WERI-Rb-1 (cell line): ENCODE measurements at regions not wholly inside any gene's neighbourhood (a gene's known extent, or its start where the extent isn't known, plus 50 kb on each side); places are given as distances from the start of the nearest gene placed in this dataset.

Source experiments
- DNase-seq: peaks from one replicate; pipeline ENCODE4 v3.0.0-alpha.2; 2020
- H3K27ac ChIP-seq: fragments of 250-450 bp; sonication (Bioruptor Pico); 2 replicates; pipeline ENCODE4 v1.5.1; 2020; ENCODE audit warnings: mild to moderate bottlenecking, moderate library complexity
- H3K27me3 ChIP-seq: fragments of 250-450 bp; sonication (Bioruptor Pico); 2 replicates; pipeline ENCODE4 v1.5.1; 2021; ENCODE audit warnings: mild to moderate bottlenecking, low read depth, moderate library complexity; ENCODE audit not compliant: insufficient read depth, severe bottlenecking
- H3K36me3 ChIP-seq: fragments of 250-450 bp; sonication (Bioruptor Pico); 2 replicates; pipeline ENCODE4 v1.5.1; 2020; ENCODE audit warnings: mild to moderate bottlenecking, moderate library complexity
- H3K4me3 ChIP-seq: 2 replicates; pipeline ENCODE4 v1.5.1; 2011; ENCODE audit warnings: low read depth, mild to moderate bottlenecking, control low read depth, low read length
- H3K9me3 ChIP-seq: fragments of 250-450 bp; sonication (Bioruptor Pico); 2 replicates; pipeline ENCODE4 v1.5.1; 2021; ENCODE audit warnings: mild to moderate bottlenecking, moderate library complexity; ENCODE audit not compliant: severe bottlenecking
- CTCF ChIP-seq: IDR thresholded peaks from 2 replicates; pipeline ENCODE4 v1.5.1; 2011; ENCODE audit warnings: low read depth, mild to moderate bottlenecking, control low read depth, inconsistent platforms, low read length

GRCh38 chr3:153752405-153753027 lies 368.7 kb upstream of the ARHGEF26 start:
- TF ChIP-seq CTCF, result no peak
- Histone ChIP-seq H3K27me3 (no peaks in the 10 kb centered on the region), H3K27ac (no peak overlapping the region), H3K9me3 (no peaks in the 10 kb centered on the region), H3K36me3 (no peaks in the 10 kb centered on the region), H3K4me3 (no peak overlapping the region)
- no peak for DNase-seq

GRCh38 chr3:153753035-153753434 lies 368.2 kb upstream of the ARHGEF26 start:
- no peak for TF ChIP-seq CTCF
- Histone ChIP-seq H3K9me3 (no peaks in the 10 kb centered on the region), H3K27ac (no peak overlapping the region), H3K36me3 (no peaks in the 10 kb centered on the region), H3K4me3 (no peak overlapping the region), H3K27me3 (no peaks in the 10 kb centered on the region)
- DNase-seq, result no peak

- Histone ChIP-seq H3K4me3 (no peak overlapping the region), H3K9me3 (no peaks in the 10 kb centered on the region), H3K27me3 (no peaks in the 10 kb centered on the region), H3K36me3 (no peaks in the 10 kb centered on the region), H3K27ac (no peak overlapping the region)
- DNase-seq, result no peak
- TF ChIP-seq CTCF, result no peak
These were observed 364.4 kb upstream of the ARHGEF26 start for GRCh38 chr3:153756816-153757215.

GRCh38 chr3:153757839-153758238 lies 363.4 kb upstream of the ARHGEF26 start:
- Histone ChIP-seq H3K9me3 (no peaks in the 10 kb centered on the region), H3K4me3 (no peak overlapping the region), H3K27ac (no peak overlapping the region), H3K36me3 (no peaks in the 10 kb centered on the region), H3K27me3 (no peaks in the 10 kb centered on the region)
- no peak for TF ChIP-seq CTCF
- no peak for DNase-seq

GRCh38 chr3:153760948-153761347 lies 360.2 kb upstream of the ARHGEF26 start:
- no peaks in the 10 kb centered on the region for H3K9me3 ChIP-seq
- H3K27me3 ChIP-seq, result no peaks in the 10 kb centered on the region
- no peak for TF ChIP-seq CTCF
- no peak for DNase-seq
- no peak overlapping the region for H3K27ac ChIP-seq
- H3K4me3 ChIP-seq, result no peak overlapping the region
- H3K36me3 ChIP-seq, result no peaks in the 10 kb centered on the region

GRCh38 chr3:153762411-153763235 lies 358.6 kb upstream of the ARHGEF26 start:
- H3K27me3 ChIP-seq, result no peaks in the 10 kb centered on the region

More at GRCh38 chr3:153762411-153763235, 358.6 kb upstream of the ARHGEF26 start:
- H3K36me3 ChIP-seq, result no peaks in the 10 kb centered on the region
- DNase-seq, result no peak
- no peak for TF ChIP-seq CTCF
- H3K4me3 ChIP-seq, result no peak overlapping the region
- no peak overlapping the region for H3K27ac ChIP-seq
- H3K9me3 ChIP-seq, result no peaks in the 10 kb centered on the region
